SK-N-SH (cell line): ENCODE measurements at regions not wholly inside any gene's neighbourhood (a gene's known extent, or its start where the extent isn't known, plus 50 kb on each side); places are given as distances from the start of the nearest gene placed in this dataset.

ENCODE experiments used
- CTCF ChIA-PET: fragments of 300-600, 350-600 bp; formaldehyde crosslinking; extraction: SDS; loops from one replicate; lab custom pipeline; 2021; lab: Yijun Ruan, JAX
- POLR2A ChIA-PET: fragments of 350-600 bp; sonication (Branson Sonifier 250); formaldehyde crosslinking; extraction: SDS; loops from one replicate; lab custom pipeline; 2020; ENCODE audit warnings: antibody characterized with exemption, inconsistent platforms; lab: Yijun Ruan, JAX
- DNase-seq: peaks from one replicate; pipeline ENCODE4 v3.0.0; 2012
- H2AFZ ChIP-seq: fragments of 200-600 bp; sonication (generic); 2 replicates; pipeline ENCODE4 v1.8.1; 2016; ENCODE audit warnings: antibody characterized with exemption, mild to moderate bottlenecking, low read depth
- H3F3A ChIP-seq: fragments of 200-600 bp; sonication (generic); replicated peaks from 2 replicates; pipeline ENCODE3; 2016; ENCODE audit warnings: antibody characterized with exemption, mild to moderate bottlenecking; ENCODE audit not compliant: insufficient read depth
- H3K27ac ChIP-seq, 2 experiments: fragments of 200-500 bp in 1 of 2; fragments of 200-600 bp in 1 of 2; sonication (Bioruptor generic) in 1 of 2; sonication (generic), shearing (Covaris generic) in 1 of 2; 2 replicates each; pipeline versions ENCODE4 v1.5.1 to v1.6.1; 2014 to 2016; ENCODE audit warnings: low read depth in 2 of 2, inconsistent platforms in 1 of 2, low read length in 1 of 2, mild to moderate bottlenecking in 1 of 2, mixed read lengths in 1 of 2
- H3K27me3 ChIP-seq: fragments of 200-600 bp; sonication (generic), shearing (Covaris generic); 2 replicates; pipeline ENCODE4 v1.6.1; 2016; ENCODE audit warnings: mixed run types; ENCODE audit not compliant: insufficient read depth
- H3K36me3 ChIP-seq, 2 experiments: fragments of 200-500 bp in 1 of 2; fragments of 200-600 bp in 1 of 2; sonication (Bioruptor generic) in 1 of 2; sonication (generic) in 1 of 2; replicated peaks in 1 of 2; 2 replicates each; pipeline versions ENCODE3 to v1.5.1; 2014 to 2016; ENCODE audit warnings: low read length in 1 of 2, mild to moderate bottlenecking in 1 of 2; ENCODE audit not compliant: insufficient read depth in 2 of 2, control insufficient read depth in 1 of 2
- H3K4me1 ChIP-seq, 2 experiments: fragments of 200-500 bp in 1 of 2; fragments of 200-600 bp in 1 of 2; sonication (Bioruptor generic) in 1 of 2; sonication (generic), shearing (Covaris generic) in 1 of 2; 2 replicates each; pipeline versions ENCODE4 v1.5.1 to v1.6.1; 2014 to 2016; ENCODE audit warnings: low read depth in 1 of 2, low read length in 1 of 2, mixed run types in 1 of 2; ENCODE audit not compliant: insufficient read depth in 2 of 2, control insufficient read depth in 1 of 2
- H3K4me2 ChIP-seq: fragments of 200-600 bp; sonication (generic), shearing (Covaris generic); 2 replicates; pipeline ENCODE4 v1.6.1; 2017; ENCODE audit warnings: mixed run types
- H3K4me3 ChIP-seq, 2 experiments: fragments of 200-500 bp in 1 of 2; fragments of 200-600 bp in 1 of 2; sonication (Bioruptor generic) in 1 of 2; sonication (generic), shearing (Covaris generic) in 1 of 2; 2 replicates each; pipeline versions ENCODE4 v1.5.1 to v1.8.1; 2014 to 2016; ENCODE audit warnings: low read depth in 2 of 2, inconsistent platforms in 1 of 2, low read length in 1 of 2, mild to moderate bottlenecking in 1 of 2, mixed read lengths in 1 of 2, moderate library complexity in 1 of 2
- H3K79me2 ChIP-seq: fragments of 200-600 bp; sonication (generic); 2 replicates; pipeline ENCODE4 v1.8.1; 2017; ENCODE audit warnings: mild to moderate bottlenecking; ENCODE audit not compliant: insufficient read depth
- H3K9ac ChIP-seq: fragments of 200-600 bp; sonication (generic); 2 replicates; pipeline ENCODE4 v1.6.1; 2017; ENCODE audit warnings: mixed run types
- H3K9me2 ChIP-seq: fragments of 200-600 bp; sonication (generic); 2 replicates; pipeline ENCODE4 v1.6.1; 2017; ENCODE audit warnings: mixed run types
- H3K9me3 ChIP-seq: fragments of 200-600 bp; sonication (generic); 2 replicates; pipeline ENCODE4 v1.6.1; 2017; ENCODE audit warnings: mixed run types, mild to moderate bottlenecking, moderate library complexity
- H4K20me1 ChIP-seq: fragments of 200-600 bp; sonication (generic); 2 replicates; pipeline ENCODE4 v1.6.1; 2017; ENCODE audit warnings: mild to moderate bottlenecking, mixed run types; ENCODE audit not compliant: insufficient read depth
- ELF1 ChIP-seq: IDR thresholded peaks from 2 replicates; pipeline ENCODE4 v1.4.0; 2012
- EP300 ChIP-seq, 2 experiments: IDR thresholded peaks; 2 replicates each; pipeline versions ENCODE4 v1.4.0 to v1.6.1; 2012; ENCODE audit warnings: borderline replicate concordance in 1 of 2, low read depth in 1 of 2, low read length in 1 of 2
- FOXM1 ChIP-seq: IDR thresholded peaks from 2 replicates; pipeline ENCODE4 v1.4.0; 2012; ENCODE audit warnings: low read depth, mild to moderate bottlenecking
- GABPA ChIP-seq: IDR thresholded peaks from 2 replicates; pipeline ENCODE4 v1.4.0; 2012; ENCODE audit warnings: low read depth, mild to moderate bottlenecking
- JUND ChIP-seq: IDR thresholded peaks from 2 replicates; pipeline ENCODE4 v1.4.0; 2012
- MEF2A ChIP-seq: IDR thresholded peaks from 2 replicates; pipeline ENCODE4 v1.4.0; 2012; ENCODE audit warnings: low read depth, borderline replicate concordance
- NRF1 ChIP-seq: IDR thresholded peaks from 2 replicates; pipeline ENCODE4 v1.6.1; 2012; ENCODE audit warnings: low read depth, mild to moderate bottlenecking, low read length
- POLR2AphosphoS5 ChIP-seq: IDR thresholded peaks from 2 replicates; pipeline ENCODE4 v1.6.1; 2012; ENCODE audit warnings: low read depth, low read length
- RAD21 ChIP-seq: IDR thresholded peaks from 2 replicates; pipeline ENCODE4 v1.6.1; 2012; ENCODE audit warnings: mild to moderate bottlenecking, low read length
- RCOR1 ChIP-seq: fragments of 150-350 bp; IDR thresholded peaks from 2 replicates; pipeline ENCODE4 v1.6.1; 2017; ENCODE audit warnings: antibody characterized with exemption, low read length
- REST ChIP-seq: IDR thresholded peaks from 2 replicates; pipeline ENCODE4 v1.6.1; 2012; ENCODE audit warnings: mild to moderate bottlenecking, low read depth, low read length, moderate library complexity
- RFX5 ChIP-seq: IDR thresholded peaks from 2 replicates; pipeline ENCODE4 v1.6.1; 2012; ENCODE audit warnings: mild to moderate bottlenecking, improper control_type of control experiment, low read length
- RXRA ChIP-seq: IDR thresholded peaks from 2 replicates; pipeline ENCODE4 v1.4.0; 2012; ENCODE audit warnings: low read depth, mild to moderate bottlenecking, borderline replicate concordance
- SIN3A ChIP-seq: IDR thresholded peaks from 2 replicates; pipeline ENCODE4 v1.6.1; 2012; ENCODE audit warnings: low read depth, mild to moderate bottlenecking, low read length, moderate library complexity, borderline replicate concordance
- SMC3 ChIP-seq: IDR thresholded peaks from 2 replicates; pipeline ENCODE4 v1.6.1; 2012; ENCODE audit warnings: low read depth, low read length, improper control_type of control experiment
- TCF12 ChIP-seq: IDR thresholded peaks from 2 replicates; pipeline ENCODE4 v1.4.0; 2012
- YY1 ChIP-seq: IDR thresholded peaks from 2 replicates; pipeline ENCODE4 v1.4.0; 2012; ENCODE audit warnings: low read depth, mild to moderate bottlenecking
- TF ChIP-seq, protein P1 (sequence below): fragments of 150-350 bp; IDR thresholded peaks from 2 replicates; pipeline ENCODE4 v1.6.1; 2017; ENCODE audit warnings: antibody characterized with exemption, low read length, low read depth, borderline replicate concordance
- TF ChIP-seq, protein P2 (sequence below): fragments of 150-350 bp; IDR thresholded peaks from 2 replicates; pipeline ENCODE4 v1.6.1; 2016; ENCODE audit warnings: mild to moderate bottlenecking, low read depth, low read length

- H3K9ac ChIP-seq, result no peak overlapping the region
- H3F3A ChIP-seq, result no peaks in the 10 kb centered on the region
- POLR2A ChIA-PET, result no interaction called here
- CTCF ChIA-PET, result interaction anchor here (2.6 kb wide), 1 partner anchor 10 kb away, joined by 8 read pairs; no protein-coding TSS in a partner anchor
- H3K79me2 ChIP-seq, result no peaks in the 10 kb centered on the region
- no peaks in the 10 kb centered on the region for H4K20me1 ChIP-seq
- no peaks in the 10 kb centered on the region for H3K4me1 ChIP-seq
- H3K4me3 ChIP-seq, result no peak overlapping the region
- H3K27me3 ChIP-seq, result no peaks in the 10 kb centered on the region
- H3K9me3 ChIP-seq, result no peaks in the 10 kb centered on the region
- H3K9me2 ChIP-seq, result no peaks in the 10 kb centered on the region
- no peak overlapping the region for H2AFZ ChIP-seq
- no peak overlapping the region for H3K4me2 ChIP-seq
- no peak for TF ChIP-seq SMC3
- TF ChIP-seq REST, result no peak
- TF ChIP-seq YY1, result no peak
- TF ChIP-seq ELF1, result no peak
- no peak for TF ChIP-seq RXRA
- TF ChIP-seq TCF12, result no peak
- TF ChIP-seq EP300 (IDR thresholded peaks at IDR 0.05; ENCODE audit: borderline replicate concordance in 1 of 2, low read depth in 1 of 2, low read length in 1 of 2), result no peak
- no peak for TF ChIP-seq MEF2A
- TF ChIP-seq FOXM1, result no peak
- no peak for TF ChIP-seq GABPA
- no peak for TF ChIP-seq RAD21
- TF ChIP-seq JUND, result no peak
- TF ChIP-seq, protein P1, sequence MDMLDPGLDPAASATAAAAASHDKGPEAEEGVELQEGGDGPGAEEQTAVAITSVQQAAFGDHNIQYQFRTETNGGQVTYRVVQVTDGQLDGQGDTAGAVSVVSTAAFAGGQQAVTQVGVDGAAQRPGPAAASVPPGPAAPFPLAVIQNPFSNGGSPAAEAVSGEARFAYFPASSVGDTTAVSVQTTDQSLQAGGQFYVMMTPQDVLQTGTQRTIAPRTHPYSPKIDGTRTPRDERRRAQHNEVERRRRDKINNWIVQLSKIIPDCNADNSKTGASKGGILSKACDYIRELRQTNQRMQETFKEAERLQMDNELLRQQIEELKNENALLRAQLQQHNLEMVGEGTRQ, result no peak
- no peak for TF ChIP-seq POLR2AphosphoS5
- no peak for TF ChIP-seq NRF1
- TF ChIP-seq RCOR1, result no peak
- TF ChIP-seq, protein P2, sequence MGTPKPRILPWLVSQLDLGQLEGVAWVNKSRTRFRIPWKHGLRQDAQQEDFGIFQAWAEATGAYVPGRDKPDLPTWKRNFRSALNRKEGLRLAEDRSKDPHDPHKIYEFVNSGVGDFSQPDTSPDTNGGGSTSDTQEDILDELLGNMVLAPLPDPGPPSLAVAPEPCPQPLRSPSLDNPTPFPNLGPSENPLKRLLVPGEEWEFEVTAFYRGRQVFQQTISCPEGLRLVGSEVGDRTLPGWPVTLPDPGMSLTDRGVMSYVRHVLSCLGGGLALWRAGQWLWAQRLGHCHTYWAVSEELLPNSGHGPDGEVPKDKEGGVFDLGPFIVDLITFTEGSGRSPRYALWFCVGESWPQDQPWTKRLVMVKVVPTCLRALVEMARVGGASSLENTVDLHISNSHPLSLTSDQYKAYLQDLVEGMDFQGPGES, result no peak
- no peak for TF ChIP-seq SIN3A
- no peak for TF ChIP-seq RFX5
- TF ChIP-seq, all 33 proteins: peak for 0
- Histone ChIP-seq H3K36me3 (no peaks in the 10 kb centered on the region), H3K27ac (no peak overlapping the region)
- DNase-seq, result no peak
Measured at GRCh38 chr6:148154668-148155067, 188.0 kb upstream of the SASH1 start.
